ENCODE measurements at regions not wholly inside any gene's neighbourhood (a gene's known extent, or its start where the extent isn't known, plus 50 kb on each side); places are given as distances from the start of the nearest gene placed in this dataset.

GRCh38 chr3:189398656-189399055, 226.9 kb downstream of the TPRG1 start:
- no peaks in the 10 kb centered on the region for H3K36me3 ChIP-seq (ENCODE audit: control insufficient read depth in 2 of 2, insufficient read depth in 2 of 2, low read length in 1 of 2)
- in situ Hi-C loops (cut with MboI), result no loop called here
- no peak overlapping the region for H3K9ac ChIP-seq (ENCODE audit: control insufficient read depth, insufficient read depth, low read length)
- CTCF ChIA-PET, result no interaction called here
- no peak overlapping the region for H3K4me3 ChIP-seq
- intact Hi-C loops (cut with micrococcal nuclease; ENCODE audit: unreplicated experiment), result loop anchor here (5.0 kb wide), 1 partner anchor 164 kb away; no protein-coding TSS in a partner anchor
- TF ChIP-seq FOXK2 (IDR thresholded peaks at IDR 0.05) (no peak), SUPT20H (IDR thresholded peaks at IDR 0.05; ENCODE audit: borderline replicate concordance, control insufficient read depth, low read depth, low read length) (no peak), FOXM1 (IDR thresholded peaks at IDR 0.05; ENCODE audit: low read depth, low read length) (no peak), BRCA1 (IDR thresholded peaks at IDR 0.05; ENCODE audit: low read depth, low read length) (no peak), EGR1 (IDR thresholded peaks at IDR 0.05; ENCODE audit: borderline replicate concordance in 1 of 2, low read depth in 2 of 2, low read length in 2 of 2) (no peak), E2F8 (IDR thresholded peaks at IDR 0.05; ENCODE audit: low read depth, partially characterized antibody) (no peak), RAD21 (IDR thresholded peaks at IDR 0.05; ENCODE audit: insufficient read depth, low read depth, low read length) (no peak), EED (IDR thresholded peaks at IDR 0.05; ENCODE audit: low read depth) (no peak), RFX5 (IDR thresholded peaks at IDR 0.05; ENCODE audit: low read depth, low read length) (no peak), ESRRA (IDR thresholded peaks at IDR 0.05; ENCODE audit: low read length) (no peak), TBL1XR1 (IDR thresholded peaks at IDR 0.05; ENCODE audit: low read depth, low read length) (no peak), CBX5 (IDR thresholded peaks at IDR 0.05; ENCODE audit: low read depth) (no peak), ZNF274 (IDR thresholded peaks at IDR 0.05; ENCODE audit: insufficient read depth, insufficient read length) (no peak), ELK1 (IDR thresholded peaks at IDR 0.05; ENCODE audit: low read depth, low read length) (no peak), FOS (IDR thresholded peaks at IDR 0.05; ENCODE audit: borderline replicate concordance, extremely low read depth, insufficient read length) (no peak), TARDBP (IDR thresholded peaks at IDR 0.05; ENCODE audit: borderline replicate concordance) (no peak), ZBTB40 (IDR thresholded peaks at IDR 0.05; ENCODE audit: borderline replicate concordance) (no peak)
- 98% methylated on average over 2 of the region's 2 CpGs for WGBS (ENCODE audit: insufficient coverage, insufficient replicate concordance, low lambda C conversion rate, missing lambda C conversion rate)
- DNase-seq (ENCODE audit: low read depth, low spot score), result no peak
- BruUV-seq (replicated peaks), result no TSS peak
- SMC1A ChIA-PET (ENCODE audit: uncharacterized antibody, unreplicated experiment), result no interaction called here
- H3K9me3 ChIP-seq (replicated peaks; ENCODE audit: control insufficient read depth, insufficient read depth, low read length), result peaks cover 3% of the 10 kb centered on the region; the same call in 2 of the 3 replicates
- no peaks in the 10 kb centered on the region for H3K79me2 ChIP-seq (ENCODE audit: control insufficient read depth, insufficient read depth, low read length)
- peaks cover 19% of the 10 kb centered on the region for H3K4me1 ChIP-seq (ENCODE audit: control insufficient read depth, insufficient read depth, low read length)
- H4K20me1 ChIP-seq (ENCODE audit: control insufficient read depth, insufficient read depth), result no peaks in the 10 kb centered on the region
- FAIRE-seq, result no peak
- no peak overlapping the region for H3K27ac ChIP-seq (ENCODE audit: control insufficient read depth, insufficient read depth)
- ATAC-seq, result no peak
- H2AFZ ChIP-seq (ENCODE audit: control insufficient read depth, low read depth, low read length), result no peak overlapping the region
- no peak overlapping the region for H3K4me2 ChIP-seq (ENCODE audit: control insufficient read depth, insufficient read depth)
- no peaks in the 10 kb centered on the region for H3K27me3 ChIP-seq (replicated peaks in 1 of 2; ENCODE audit: control insufficient read depth in 2 of 2, insufficient read depth in 2 of 2, low read length in 1 of 2)
- POLR2A ChIA-PET, result no interaction called here
- RAD21 ChIA-PET (ENCODE audit: unreplicated experiment), result no interaction called here

Data from GM12878 (cell line).